AG04450 (cell line): ENCODE measurements at regions not wholly inside any gene's neighbourhood (a gene's known extent, or its start where the extent isn't known, plus 50 kb on each side); places are given as distances from the start of the nearest gene placed in this dataset.

Experiments used
- CTCF ChIA-PET: fragments of 300-600, 350-600 bp; formaldehyde crosslinking; extraction: SDS; loops from one replicate; lab custom pipeline; 2022; ENCODE audit warnings: antibody characterized with exemption, inconsistent platforms; lab: Charles Lee
- POLR2A ChIA-PET: fragments of 350-600 bp; formaldehyde crosslinking; extraction: SDS; loops from one replicate; lab custom pipeline; 2021; ENCODE audit warnings: antibody characterized with exemption, inconsistent platforms; lab: Yijun Ruan, JAX
- DNase-seq: peaks from one replicate; pipeline ENCODE4 v3.0.0-alpha.2; 2011; ENCODE audit warnings: low read depth, low spot score
- H3K27ac ChIP-seq: one replicate; pipeline ENCODE4 v1.5.1; 2012; ENCODE audit warnings: low read depth, low read length, control low read depth
- H3K27me3 ChIP-seq: one replicate; pipeline ENCODE4 v1.6.0; 2012; ENCODE audit warnings: low read length; ENCODE audit not compliant: control insufficient read depth, insufficient read depth
- H3K4me3 ChIP-seq: 2 replicates; pipeline ENCODE4 v1.5.1; 2011; ENCODE audit warnings: mild to moderate bottlenecking, low read depth, low read length, control low read depth
- H3K9me3 ChIP-seq: 2 replicates; pipeline ENCODE4 v1.5.1; 2012; ENCODE audit warnings: low read length; ENCODE audit not compliant: control insufficient read depth, insufficient read depth
- CTCF ChIP-seq: IDR thresholded peaks from 2 replicates; pipeline ENCODE4 v1.5.1; 2011; ENCODE audit warnings: low read depth, low read length, control low read depth, inconsistent platforms

GRCh38 chr1:14246471-14246870 lies 352.0 kb upstream of the KAZN start:
- ChIA-PET POLR2A (no interaction called here), CTCF (no interaction called here)
- Histone ChIP-seq H3K27me3 (no peaks in the 10 kb centered on the region), H3K9me3 (peaks cover 7% of the 10 kb centered on the region; the same call in 1 of the 2 replicates), H3K4me3 (no peak overlapping the region), H3K27ac (no peak overlapping the region)
- no peak for DNase-seq
- no peak for TF ChIP-seq CTCF

- DNase-seq, result no peak
- no peak overlapping the region for H3K27ac ChIP-seq
- H3K4me3 ChIP-seq, result no peak overlapping the region
- CTCF ChIA-PET, result no interaction called here
- TF ChIP-seq CTCF, result no peak
- POLR2A ChIA-PET, result no interaction called here
- peaks cover 7% of the 10 kb centered on the region; the same call in 1 of the 2 replicates for H3K9me3 ChIP-seq
- H3K27me3 ChIP-seq, result no peaks in the 10 kb centered on the region
Measured at GRCh38 chr1:14247666-14248065, 350.8 kb upstream of the KAZN start.

- Histone ChIP-seq H3K27me3 (no peaks in the 10 kb centered on the region), H3K4me3 (no peak overlapping the region), H3K27ac (no peak overlapping the region), H3K9me3 (peaks cover 4% of the 10 kb centered on the region; the same call in 1 of the 2 replicates)
- ChIA-PET POLR2A (no interaction called here), CTCF (no interaction called here)
- no peak for DNase-seq
- TF ChIP-seq CTCF, result no peak
Measured at GRCh38 chr1:14251871-14252270, 346.6 kb upstream of the KAZN start.

- DNase-seq, result no peak
- Histone ChIP-seq H3K9me3 (peaks cover 4% of the 10 kb centered on the region; the same call in 1 of the 2 replicates), H3K4me3 (no peak overlapping the region), H3K27me3 (no peaks in the 10 kb centered on the region), H3K27ac (no peak overlapping the region)
- no peak for TF ChIP-seq CTCF
- ChIA-PET POLR2A (no interaction called here), CTCF (no interaction called here)
Measured at GRCh38 chr1:14253676-14254075, 344.8 kb upstream of the KAZN start.

- Histone ChIP-seq H3K27ac (no peak overlapping the region), H3K4me3 (no peak overlapping the region), H3K9me3 (peaks cover 8% of the 10 kb centered on the region), H3K27me3 (no peaks in the 10 kb centered on the region)
- DNase-seq, result no peak
- ChIA-PET CTCF (no interaction called here), POLR2A (no interaction called here)
- no peak for TF ChIP-seq CTCF
Measured at GRCh38 chr1:14254251-14254650, 344.2 kb upstream of the KAZN start.
